GM18870 (cell line): ENCODE measurements at regions not wholly inside any gene's neighbourhood (a gene's known extent, or its start where the extent isn't known, plus 50 kb on each side); places are given as distances from the start of the nearest gene placed in this dataset.

Experiments used
- ATAC-seq: cut with Tn5 transposase; IDR thresholded peaks from one replicate; pipeline ENCODE4 v1.9.1; 2021; ENCODE audit warnings: moderate library complexity; ENCODE audit not compliant: unreplicated experiment

GRCh38 chr13:111448504-111448903 lies 128.1 kb downstream of the TEX29 start:
- ATAC-seq = no peak

- ATAC-seq = no peak
Observed at GRCh38 chr13:111449041-111449440, 128.6 kb downstream of the TEX29 start.

- ATAC-seq = no peak
Observed at GRCh38 chr13:111451402-111451801, 131.0 kb downstream of the TEX29 start.

- no peak for ATAC-seq
Observed at GRCh38 chr13:111456452-111457230, 136.2 kb downstream of the TEX29 start.

DNA sequence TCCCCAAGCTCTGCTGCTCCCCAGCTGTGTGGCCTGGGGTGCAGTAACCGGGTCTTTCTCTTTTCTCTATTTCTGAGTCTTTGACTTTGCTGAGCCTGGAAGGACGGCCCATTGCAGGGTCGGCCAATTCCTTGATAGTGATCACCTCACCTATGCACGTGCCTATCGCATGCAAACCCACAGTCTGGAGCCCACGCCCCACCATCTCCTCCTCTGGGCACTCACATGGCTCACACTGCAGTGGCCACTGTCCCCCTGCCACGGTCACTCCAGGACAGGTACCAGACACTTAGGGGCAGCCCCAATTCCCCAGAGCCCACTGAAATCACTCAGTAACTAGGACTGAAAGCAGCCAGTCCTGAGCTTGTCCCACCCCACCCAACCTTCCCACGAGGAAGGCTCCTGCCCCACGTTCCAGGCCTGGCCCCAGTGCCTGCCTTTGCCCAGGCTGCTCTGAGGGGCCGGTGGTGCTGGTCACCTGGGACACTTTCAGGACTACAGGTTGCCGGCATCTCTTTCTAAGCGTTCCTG lies 137.6 kb downstream of the TEX29 start:
- ATAC-seq = no peak

- ATAC-seq = no peak
Observed at GRCh38 chr13:111458739-111459138, 138.3 kb downstream of the TEX29 start.

DNA sequence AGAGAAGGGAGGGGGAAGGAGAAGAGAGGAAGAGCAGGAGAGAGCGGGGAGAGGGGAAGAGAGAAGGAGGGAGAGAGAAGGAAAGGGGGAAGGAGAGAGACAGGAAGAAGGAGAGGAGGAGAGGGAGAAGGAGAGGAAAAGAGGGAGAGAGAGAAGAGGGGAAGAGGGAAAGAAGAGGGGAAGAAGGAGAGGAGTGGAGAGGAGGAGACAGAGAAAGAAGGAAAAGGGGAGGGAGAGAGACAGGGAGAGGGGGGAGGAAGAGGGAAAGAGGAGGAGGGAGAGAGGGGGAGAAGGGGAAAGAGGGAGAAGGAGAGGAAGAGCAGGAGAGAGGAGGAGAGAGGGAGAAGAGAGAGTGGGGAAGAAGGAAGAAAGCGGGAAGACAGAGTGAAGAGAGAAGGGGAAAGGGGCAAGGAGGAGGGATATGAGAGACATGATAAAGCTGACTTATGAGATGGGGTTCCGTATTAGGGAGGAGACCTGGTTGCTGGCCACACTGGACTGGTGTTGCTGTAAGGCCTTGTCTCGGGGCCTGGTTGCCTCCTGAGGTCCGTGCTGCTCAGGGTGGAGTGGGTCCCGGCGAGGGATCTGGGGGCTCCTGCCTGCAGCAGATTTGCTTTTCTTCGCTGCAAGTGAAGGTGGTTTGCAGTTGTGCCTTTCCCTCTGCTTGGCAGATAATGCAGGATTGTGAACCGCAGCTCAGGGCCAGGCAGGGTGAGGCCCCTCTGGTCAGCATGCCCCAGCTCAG lies 139.5 kb downstream of the TEX29 start:
- ATAC-seq = no peak

- ATAC-seq = no peak
Observed at GRCh38 chr13:111460548-111461444, 140.4 kb downstream of the TEX29 start.

DNA sequence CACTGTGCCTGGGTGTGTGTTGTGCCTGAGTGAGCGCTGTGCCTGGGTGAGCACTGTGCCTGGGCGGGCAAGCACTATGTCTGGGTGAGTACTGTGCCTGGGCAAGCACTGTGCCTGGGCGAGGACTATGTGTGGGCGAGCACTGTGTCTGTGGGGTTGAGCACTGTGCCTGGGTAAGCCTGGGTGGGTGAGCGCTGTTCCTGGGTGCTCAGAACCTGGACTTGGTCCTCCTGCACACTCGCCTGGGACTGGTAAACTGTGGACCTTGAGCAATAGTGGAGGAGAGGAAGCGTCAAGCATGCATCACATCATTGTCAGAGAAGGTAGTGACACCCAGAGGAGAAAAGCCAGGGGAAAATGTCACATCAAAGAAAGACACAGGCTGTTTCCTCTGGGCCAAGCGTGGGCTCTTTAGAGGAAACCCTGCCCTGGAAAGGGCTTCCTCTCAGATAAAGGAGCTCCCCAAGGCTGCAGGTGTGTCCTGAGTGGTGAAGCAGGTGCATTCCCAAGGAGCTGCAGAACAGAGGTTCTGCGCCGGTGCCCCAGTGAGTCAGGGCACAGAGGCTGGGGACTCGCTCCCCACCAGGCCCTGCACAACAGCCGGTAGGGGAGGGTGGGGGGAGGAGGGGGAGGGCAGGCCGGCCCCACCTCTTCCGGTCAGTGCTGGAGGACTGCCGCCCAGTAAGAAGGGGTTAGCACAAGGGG lies 141.2 kb downstream of the TEX29 start:
- ATAC-seq = no peak

- ATAC-seq = no peak
Observed at GRCh38 chr13:111462221-111462764, 141.9 kb downstream of the TEX29 start.

GRCh38 chr13:111462944-111463343 lies 142.5 kb downstream of the TEX29 start:
- no peak for ATAC-seq

- ATAC-seq = no peak
Observed at GRCh38 chr13:111467111-111467890, 146.9 kb downstream of the TEX29 start.

GRCh38 chr13:111468037-111468959 lies 147.9 kb downstream of the TEX29 start:
- ATAC-seq = no peak

DNA sequence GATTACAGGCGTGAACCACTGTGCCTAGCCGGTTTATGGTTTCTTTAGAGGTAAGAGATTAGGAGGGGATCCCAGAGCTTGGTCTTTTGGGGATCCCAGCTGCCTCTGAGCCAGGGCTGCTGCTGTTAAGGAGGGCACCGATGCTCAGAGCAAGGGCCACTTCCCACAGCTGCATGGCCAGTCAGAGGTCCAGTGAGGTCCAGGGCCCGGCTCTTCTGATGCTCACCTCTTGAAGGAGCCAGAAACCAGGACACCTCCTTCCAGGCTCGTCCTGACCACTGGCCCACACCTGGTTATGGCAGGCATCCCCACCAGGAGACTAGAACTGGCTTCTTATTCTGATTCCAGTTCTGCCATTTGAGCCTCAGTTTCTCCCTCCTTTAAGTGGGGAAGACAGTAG lies 149.0 kb downstream of the TEX29 start:
- no peak for ATAC-seq

GRCh38 chr13:111469916-111470506 lies 149.6 kb downstream of the TEX29 start:
- ATAC-seq = no peak

- no peak for ATAC-seq
Observed at GRCh38 chr13:111470933-111471332, 150.5 kb downstream of the TEX29 start.

GRCh38 chr13:111472083-111472482 lies 151.6 kb downstream of the TEX29 start:
- no peak for ATAC-seq
